UCSD-AML1 (cell line): ENCODE measurements at regions not wholly inside any gene's neighbourhood (a gene's known extent, or its start where the extent isn't known, plus 50 kb on each side); places are given as distances from the start of the nearest gene placed in this dataset.
"Not testable (repeated sequence)": the region's sequence is repeated elsewhere in the genome, so short reads cannot be mapped to it uniquely, and the experiment has no call there.

Experiments
- DNase-seq: peaks from one replicate; lab custom pipeline; 2025; ENCODE audit not compliant: unreplicated experiment; lab: John Stamatoyannopoulos, UW

- DNase-seq: no peak
Observed at GRCh38 chr5:68689010-68689409, 404.8 kb upstream of the SLC30A5 start.

GRCh38 chr5:68691874-68692273 is 401.9 kb upstream of the SLC30A5 start:
- DNase-seq: not testable (repeated sequence)

- DNase-seq: no peak
Observed at GRCh38 chr5:68698025-68698940, 395.5 kb upstream of the SLC30A5 start.

GRCh38 chr5:68699966-68700365 is 393.8 kb upstream of the SLC30A5 start:
- DNase-seq: no peak

- DNase-seq: no peak
Observed at GRCh38 chr5:68707575-68707974, 386.2 kb upstream of the SLC30A5 start.

GRCh38 chr5:68708156-68708841 is 385.5 kb upstream of the SLC30A5 start:
- DNase-seq: no peak

GRCh38 chr5:68708842-68709170 is 385.0 kb upstream of the SLC30A5 start:
- no peak for DNase-seq

- DNase-seq: no peak
Observed at GRCh38 chr5:68709239-68709638, 384.6 kb upstream of the SLC30A5 start.

- no peak for DNase-seq
Observed at GRCh38 chr5:68710514-68710913, 383.3 kb upstream of the SLC30A5 start.

GRCh38 chr5:68711293-68712200 is 382.3 kb upstream of the SLC30A5 start:
- no peak for DNase-seq

- DNase-seq: no peak
Observed at GRCh38 chr5:68714810-68715209, 379.0 kb upstream of the SLC30A5 start.

GRCh38 chr5:68720884-68721610 is 372.8 kb upstream of the SLC30A5 start:
- no peak for DNase-seq

- no peak for DNase-seq
Observed at GRCh38 chr5:68722357-68722756, 371.5 kb upstream of the SLC30A5 start.

GRCh38 chr5:68725905-68726683 is 367.7 kb upstream of the SLC30A5 start:
- DNase-seq: no peak

- DNase-seq: no peak
Observed at GRCh38 chr5:68727931-68728330, 365.9 kb upstream of the SLC30A5 start.

- DNase-seq: no peak
Observed at GRCh38 chr5:68729678-68730077, 364.1 kb upstream of the SLC30A5 start.

- no peak for DNase-seq
Observed at GRCh38 chr5:68730220-68730978, 363.4 kb upstream of the SLC30A5 start.

GRCh38 chr5:68730979-68731654 is 362.7 kb upstream of the SLC30A5 start:
- DNase-seq: no peak

GRCh38 chr5:68732251-68732650 is 361.6 kb upstream of the SLC30A5 start:
- DNase-seq: no peak
